Brain microvascular endothelial cell (primary cell): ENCODE measurements at regions not wholly inside any gene's neighbourhood (a gene's known extent, or its start where the extent isn't known, plus 50 kb on each side); places are given as distances from the start of the nearest gene placed in this dataset.

Experiments used
- DNase-seq: peaks from one replicate; pipeline ENCODE4 v3.0.0-alpha.2; 2020
- H3K27ac ChIP-seq: fragments of 250-450 bp; sonication (Bioruptor Pico); 2 replicates; pipeline ENCODE4 v1.5.1; 2020; ENCODE audit warnings: mild to moderate bottlenecking, moderate library complexity
- H3K27me3 ChIP-seq: fragments of 250-450 bp; sonication (Bioruptor Pico); replicated peaks from 2 replicates; pipeline ENCODE4 v1.5.1; 2020; ENCODE audit warnings: mild to moderate bottlenecking
- H3K36me3 ChIP-seq: fragments of 250-450 bp; sonication (Bioruptor Pico); replicated peaks from 2 replicates; pipeline ENCODE4 v1.5.1; 2020; ENCODE audit warnings: mild to moderate bottlenecking
- H3K4me3 ChIP-seq: 2 replicates; pipeline ENCODE4 v1.5.1; 2011; ENCODE audit warnings: low read depth, mild to moderate bottlenecking, control low read depth, low read length, moderate library complexity
- in situ Hi-C: cut with HindIII; loops from 2 replicates; pipeline ENCODE4 v1.10.0; 2017; ENCODE audit warnings: low sequenced_read_pairs, low pct_ligation_motif_present
- TF ChIP-seq, protein P1 (sequence below): IDR thresholded peaks from 2 replicates; pipeline ENCODE4 v1.5.1; 2011; ENCODE audit warnings: low read depth, mild to moderate bottlenecking, moderate library complexity, low read length, control low read depth, inconsistent platforms; ENCODE audit errors: missing control alignments

DNA sequence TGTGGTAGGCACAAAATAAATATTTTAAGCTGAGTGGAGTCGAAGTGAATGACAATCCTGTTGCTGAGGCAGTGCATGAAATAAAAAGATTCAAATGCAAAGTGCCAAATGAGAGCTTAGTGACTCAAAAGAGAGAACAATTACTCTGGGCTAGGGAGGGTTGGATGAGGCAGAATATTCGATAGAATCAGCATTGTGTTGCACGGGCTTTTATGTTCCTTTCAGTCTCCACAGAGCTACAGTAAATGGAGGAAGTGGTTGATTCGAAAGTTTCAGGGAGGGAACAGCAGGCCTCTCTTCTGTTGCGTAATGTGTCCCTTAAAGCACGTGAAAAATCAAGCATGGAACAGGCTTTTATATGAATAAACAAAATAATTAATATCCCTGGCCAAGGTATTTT, 599.3 kb upstream of the CELF2 start:
- TF ChIP-seq, protein P1, sequence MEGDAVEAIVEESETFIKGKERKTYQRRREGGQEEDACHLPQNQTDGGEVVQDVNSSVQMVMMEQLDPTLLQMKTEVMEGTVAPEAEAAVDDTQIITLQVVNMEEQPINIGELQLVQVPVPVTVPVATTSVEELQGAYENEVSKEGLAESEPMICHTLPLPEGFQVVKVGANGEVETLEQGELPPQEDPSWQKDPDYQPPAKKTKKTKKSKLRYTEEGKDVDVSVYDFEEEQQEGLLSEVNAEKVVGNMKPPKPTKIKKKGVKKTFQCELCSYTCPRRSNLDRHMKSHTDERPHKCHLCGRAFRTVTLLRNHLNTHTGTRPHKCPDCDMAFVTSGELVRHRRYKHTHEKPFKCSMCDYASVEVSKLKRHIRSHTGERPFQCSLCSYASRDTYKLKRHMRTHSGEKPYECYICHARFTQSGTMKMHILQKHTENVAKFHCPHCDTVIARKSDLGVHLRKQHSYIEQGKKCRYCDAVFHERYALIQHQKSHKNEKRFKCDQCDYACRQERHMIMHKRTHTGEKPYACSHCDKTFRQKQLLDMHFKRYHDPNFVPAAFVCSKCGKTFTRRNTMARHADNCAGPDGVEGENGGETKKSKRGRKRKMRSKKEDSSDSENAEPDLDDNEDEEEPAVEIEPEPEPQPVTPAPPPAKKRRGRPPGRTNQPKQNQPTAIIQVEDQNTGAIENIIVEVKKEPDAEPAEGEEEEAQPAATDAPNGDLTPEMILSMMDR, result no peak
- in situ Hi-C loops, result no loop called here
- Histone ChIP-seq H3K36me3 (no peaks in the 10 kb centered on the region), H3K27me3 (no peaks in the 10 kb centered on the region), H3K4me3 (no peak overlapping the region), H3K27ac (no peak overlapping the region)
- no peak for DNase-seq

DNA sequence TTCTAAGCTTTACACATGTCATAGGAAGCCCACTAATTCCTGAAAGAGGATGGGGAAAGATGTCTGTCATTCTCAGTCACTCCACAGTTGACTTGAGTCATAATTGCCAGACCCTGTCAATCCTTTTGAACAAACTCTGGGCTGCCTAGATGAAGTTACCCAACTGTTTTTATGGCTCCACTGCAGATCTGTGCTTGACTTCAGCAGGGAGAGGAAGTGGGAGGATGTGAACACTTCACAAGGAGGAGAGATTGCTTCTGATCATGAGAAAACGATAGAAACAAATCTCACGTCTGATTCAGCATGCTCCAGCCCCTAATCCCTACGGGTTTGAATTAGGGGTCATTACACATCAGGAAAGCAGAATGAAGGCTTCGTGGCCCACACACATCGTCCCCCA, 596.6 kb upstream of the CELF2 start:
- no peaks in the 10 kb centered on the region for H3K36me3 ChIP-seq
- no peak overlapping the region for H3K27ac ChIP-seq
- DNase-seq, result no peak
- TF ChIP-seq, protein P1, result no peak
- in situ Hi-C loops, result no loop called here
- no peak overlapping the region for H3K4me3 ChIP-seq
- no peaks in the 10 kb centered on the region for H3K27me3 ChIP-seq

- H3K27ac ChIP-seq, result no peak overlapping the region
- H3K36me3 ChIP-seq, result no peaks in the 10 kb centered on the region
- H3K27me3 ChIP-seq, result no peaks in the 10 kb centered on the region
- in situ Hi-C loops, result no loop called here
- TF ChIP-seq, protein P1, result no peak
- no peak overlapping the region for H3K4me3 ChIP-seq
- no peak for DNase-seq
Measured at GRCh38 chr10:10431422-10432066, 586.1 kb upstream of the CELF2 start.

DNA sequence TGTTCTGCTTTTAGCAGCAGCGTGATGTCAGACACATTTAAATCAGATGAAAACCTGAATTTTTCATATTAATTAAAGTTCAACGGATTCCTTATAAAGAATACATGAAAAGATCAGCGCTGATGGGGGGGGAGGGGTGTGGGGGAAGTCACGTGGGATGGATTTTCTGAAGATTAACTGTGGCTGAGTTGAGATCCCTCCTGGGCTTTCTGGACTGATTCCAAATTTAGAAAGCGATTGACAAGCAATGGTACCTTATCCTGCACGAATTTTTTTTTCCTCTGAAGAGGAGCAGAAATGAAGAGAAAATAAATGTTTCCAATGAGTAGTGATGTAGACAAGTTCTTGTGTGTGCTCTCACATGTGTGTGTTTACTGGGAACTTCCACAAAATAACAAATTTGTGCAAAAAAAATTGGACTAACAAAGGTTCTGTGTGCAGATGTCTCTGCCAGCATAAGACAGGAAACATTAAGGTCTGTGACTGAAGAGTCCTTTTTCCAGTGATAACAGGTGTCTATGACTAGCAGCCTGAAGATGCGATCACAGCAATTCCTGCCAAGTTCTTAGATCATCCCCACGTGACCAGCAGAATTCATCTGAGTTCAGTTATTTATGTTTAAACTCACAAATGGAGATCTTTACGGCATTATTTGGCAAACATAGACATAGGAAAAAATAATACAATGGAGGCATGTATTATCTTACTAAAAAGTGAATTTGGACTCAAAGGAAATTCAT, 585.2 kb upstream of the CELF2 start:
- no peak for DNase-seq
- H3K36me3 ChIP-seq, result no peaks in the 10 kb centered on the region
- TF ChIP-seq, protein P1, result no peak
- no peak overlapping the region for H3K4me3 ChIP-seq
- in situ Hi-C loops, result no loop called here
- no peaks in the 10 kb centered on the region for H3K27me3 ChIP-seq
- no peak overlapping the region for H3K27ac ChIP-seq

DNA sequence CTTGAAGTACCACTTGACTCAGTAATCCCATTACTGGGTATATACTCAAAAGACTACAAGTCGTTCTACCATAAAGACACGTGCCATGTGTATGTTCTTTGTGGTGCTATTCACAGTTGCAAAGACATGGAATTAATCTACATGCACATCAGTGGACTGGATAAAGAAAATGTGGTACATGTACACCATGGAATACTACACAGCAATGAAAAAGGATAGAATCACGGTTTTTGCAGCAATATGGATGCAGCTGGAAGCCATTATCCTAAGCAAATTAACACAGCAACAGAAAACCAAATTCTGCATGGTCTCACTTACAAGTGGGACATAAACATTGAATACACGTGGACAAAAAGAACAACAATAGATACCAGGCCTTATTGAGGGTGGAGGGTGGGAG, 583.4 kb upstream of the CELF2 start:
- in situ Hi-C loops, result no loop called here
- H3K27ac ChIP-seq, result no peak overlapping the region

More for the DNA sequence above, 583.4 kb upstream of the CELF2 start:
- Histone ChIP-seq H3K36me3 (no peaks in the 10 kb centered on the region), H3K4me3 (no peak overlapping the region), H3K27me3 (no peaks in the 10 kb centered on the region)
- TF ChIP-seq, protein P1, result no peak
- no peak for DNase-seq
